ENCODE measurements at regions not wholly inside any gene's neighbourhood (a gene's known extent, or its start where the extent isn't known, plus 50 kb on each side); places are given as distances from the start of the nearest gene placed in this dataset.
A peak's percentile ranks its signal among the peaks of the same experiment; 100 is the strongest.

DNA sequence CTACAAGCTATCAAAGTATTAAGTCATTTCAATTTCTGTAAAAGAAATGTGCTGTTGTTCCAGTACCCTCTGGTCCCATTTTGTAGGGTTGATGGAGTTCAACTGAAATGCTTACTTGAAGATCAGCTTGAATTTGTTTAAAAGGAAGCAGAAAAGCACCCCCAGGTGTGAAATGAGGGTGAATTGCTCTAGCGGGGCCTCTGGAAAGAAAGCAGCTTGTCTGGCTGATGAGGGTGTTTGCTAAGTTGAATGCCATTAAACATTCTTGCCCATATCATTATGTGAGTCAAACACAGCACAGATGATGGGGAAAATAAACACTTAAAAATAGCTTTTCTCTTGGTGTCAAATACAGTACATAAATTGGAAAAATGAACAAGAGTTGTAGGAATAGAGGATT, 280.3 kb downstream of the RAB38 start:
- Mint-ChIP-seq H3K9me3 (no peaks in the 10 kb centered on the region), H3K27ac (no peak overlapping the region), H3K4me3 (no peak overlapping the region), H3K4me1 (peaks cover 9% of the 10 kb centered on the region; the same call in 2 of the 3 replicates), H3K36me3 (ENCODE audit: low read depth) (no peaks in the 10 kb centered on the region), H3K27me3 (ENCODE audit: insufficient read depth, low read depth, poor library complexity) (no peaks in the 10 kb centered on the region)
- Histone ChIP-seq H3K4me3 (no peak overlapping the region), H2AFZ (peak overlapping the region; percentile 40; the same call in 1 of the 2 replicates), H3K4me2 (no peak overlapping the region), H3K9me2 (ENCODE audit: insufficient read depth) (no peaks in the 10 kb centered on the region), H4K20me1 (replicated peaks; ENCODE audit: insufficient read depth) (no peaks in the 10 kb centered on the region), H3K27me3 (ENCODE audit: insufficient read depth) (no peaks in the 10 kb centered on the region), H3K36me3 (ENCODE audit: insufficient read depth) (no peaks in the 10 kb centered on the region), H3K79me2 (replicated peaks; ENCODE audit: insufficient read depth) (no peaks in the 10 kb centered on the region), H3F3A (replicated peaks; ENCODE audit: low read depth) (no peaks in the 10 kb centered on the region), H3K4me1 (ENCODE audit: insufficient read depth) (peaks cover 6% of the 10 kb centered on the region; the same call in 1 of the 2 replicates), H3K27ac (ENCODE audit: low read depth) (no peak overlapping the region)
- no peak for ATAC-seq
- TF ChIP-seq, protein P1, sequence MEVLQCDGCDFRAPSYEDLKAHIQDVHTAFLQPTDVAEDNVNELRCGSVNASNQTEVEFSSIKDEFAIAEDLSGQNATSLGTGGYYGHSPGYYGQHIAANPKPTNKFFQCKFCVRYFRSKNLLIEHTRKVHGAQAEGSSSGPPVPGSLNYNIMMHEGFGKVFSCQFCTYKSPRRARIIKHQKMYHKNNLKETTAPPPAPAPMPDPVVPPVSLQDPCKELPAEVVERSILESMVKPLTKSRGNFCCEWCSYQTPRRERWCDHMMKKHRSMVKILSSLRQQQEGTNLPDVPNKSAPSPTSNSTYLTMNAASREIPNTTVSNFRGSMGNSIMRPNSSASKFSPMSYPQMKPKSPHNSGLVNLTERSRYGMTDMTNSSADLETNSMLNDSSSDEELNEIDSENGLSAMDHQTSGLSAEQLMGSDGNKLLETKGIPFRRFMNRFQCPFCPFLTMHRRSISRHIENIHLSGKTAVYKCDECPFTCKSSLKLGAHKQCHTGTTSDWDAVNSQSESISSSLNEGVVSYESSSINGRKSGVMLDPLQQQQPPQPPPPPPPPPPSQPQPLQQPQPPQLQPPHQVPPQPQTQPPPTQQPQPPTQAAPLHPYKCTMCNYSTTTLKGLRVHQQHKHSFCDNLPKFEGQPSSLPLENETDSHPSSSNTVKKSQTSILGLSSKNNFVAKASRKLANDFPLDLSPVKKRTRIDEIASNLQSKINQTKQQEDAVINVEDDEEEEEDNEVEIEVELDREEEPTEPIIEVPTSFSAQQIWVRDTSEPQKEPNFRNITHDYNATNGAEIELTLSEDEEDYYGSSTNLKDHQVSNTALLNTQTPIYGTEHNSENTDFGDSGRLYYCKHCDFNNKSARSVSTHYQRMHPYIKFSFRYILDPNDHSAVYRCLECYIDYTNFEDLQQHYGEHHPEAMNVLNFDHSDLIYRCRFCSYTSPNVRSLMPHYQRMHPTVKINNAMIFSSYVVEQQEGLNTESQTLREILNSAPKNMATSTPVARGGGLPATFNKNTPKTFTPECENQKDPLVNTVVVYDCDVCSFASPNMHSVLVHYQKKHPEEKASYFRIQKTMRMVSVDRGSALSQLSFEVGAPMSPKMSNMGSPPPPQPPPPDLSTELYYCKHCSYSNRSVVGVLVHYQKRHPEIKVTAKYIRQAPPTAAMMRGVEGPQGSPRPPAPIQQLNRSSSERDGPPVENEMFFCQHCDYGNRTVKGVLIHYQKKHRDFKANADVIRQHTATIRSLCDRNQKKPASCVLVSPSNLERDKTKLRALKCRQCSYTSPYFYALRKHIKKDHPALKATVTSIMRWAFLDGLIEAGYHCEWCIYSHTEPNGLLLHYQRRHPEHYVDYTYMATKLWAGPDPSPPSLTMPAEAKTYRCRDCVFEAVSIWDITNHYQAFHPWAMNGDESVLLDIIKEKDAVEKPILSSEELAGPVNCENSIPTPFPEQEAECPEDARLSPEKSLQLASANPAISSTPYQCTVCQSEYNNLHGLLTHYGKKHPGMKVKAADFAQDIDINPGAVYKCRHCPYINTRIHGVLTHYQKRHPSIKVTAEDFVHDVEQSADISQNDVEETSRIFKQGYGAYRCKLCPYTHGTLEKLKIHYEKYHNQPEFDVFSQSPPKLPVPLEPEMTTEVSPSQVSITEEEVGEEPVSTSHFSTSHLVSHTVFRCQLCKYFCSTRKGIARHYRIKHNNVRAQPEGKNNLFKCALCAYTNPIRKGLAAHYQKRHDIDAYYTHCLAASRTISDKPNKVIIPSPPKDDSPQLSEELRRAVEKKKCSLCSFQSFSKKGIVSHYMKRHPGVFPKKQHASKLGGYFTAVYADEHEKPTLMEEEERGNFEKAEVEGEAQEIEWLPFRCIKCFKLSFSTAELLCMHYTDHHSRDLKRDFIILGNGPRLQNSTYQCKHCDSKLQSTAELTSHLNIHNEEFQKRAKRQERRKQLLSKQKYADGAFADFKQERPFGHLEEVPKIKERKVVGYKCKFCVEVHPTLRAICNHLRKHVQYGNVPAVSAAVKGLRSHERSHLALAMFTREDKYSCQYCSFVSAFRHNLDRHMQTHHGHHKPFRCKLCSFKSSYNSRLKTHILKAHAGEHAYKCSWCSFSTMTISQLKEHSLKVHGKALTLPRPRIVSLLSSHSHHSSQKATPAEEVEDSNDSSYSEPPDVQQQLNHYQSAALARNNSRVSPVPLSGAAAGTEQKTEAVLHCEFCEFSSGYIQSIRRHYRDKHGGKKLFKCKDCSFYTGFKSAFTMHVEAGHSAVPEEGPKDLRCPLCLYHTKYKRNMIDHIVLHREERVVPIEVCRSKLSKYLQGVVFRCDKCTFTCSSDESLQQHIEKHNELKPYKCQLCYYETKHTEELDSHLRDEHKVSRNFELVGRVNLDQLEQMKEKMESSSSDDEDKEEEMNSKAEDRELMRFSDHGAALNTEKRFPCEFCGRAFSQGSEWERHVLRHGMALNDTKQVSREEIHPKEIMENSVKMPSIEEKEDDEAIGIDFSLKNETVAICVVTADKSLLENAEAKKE (CRISPR knock-in tag; IDR thresholded peaks at IDR 0.05): no peak
- TF ChIP-seq EZH2phosphoT487 (IDR thresholded peaks at IDR 0.05; ENCODE audit: unreplicated experiment): no peak
- TF ChIP-seq, protein P2, sequence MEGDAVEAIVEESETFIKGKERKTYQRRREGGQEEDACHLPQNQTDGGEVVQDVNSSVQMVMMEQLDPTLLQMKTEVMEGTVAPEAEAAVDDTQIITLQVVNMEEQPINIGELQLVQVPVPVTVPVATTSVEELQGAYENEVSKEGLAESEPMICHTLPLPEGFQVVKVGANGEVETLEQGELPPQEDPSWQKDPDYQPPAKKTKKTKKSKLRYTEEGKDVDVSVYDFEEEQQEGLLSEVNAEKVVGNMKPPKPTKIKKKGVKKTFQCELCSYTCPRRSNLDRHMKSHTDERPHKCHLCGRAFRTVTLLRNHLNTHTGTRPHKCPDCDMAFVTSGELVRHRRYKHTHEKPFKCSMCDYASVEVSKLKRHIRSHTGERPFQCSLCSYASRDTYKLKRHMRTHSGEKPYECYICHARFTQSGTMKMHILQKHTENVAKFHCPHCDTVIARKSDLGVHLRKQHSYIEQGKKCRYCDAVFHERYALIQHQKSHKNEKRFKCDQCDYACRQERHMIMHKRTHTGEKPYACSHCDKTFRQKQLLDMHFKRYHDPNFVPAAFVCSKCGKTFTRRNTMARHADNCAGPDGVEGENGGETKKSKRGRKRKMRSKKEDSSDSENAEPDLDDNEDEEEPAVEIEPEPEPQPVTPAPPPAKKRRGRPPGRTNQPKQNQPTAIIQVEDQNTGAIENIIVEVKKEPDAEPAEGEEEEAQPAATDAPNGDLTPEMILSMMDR (conservative IDR thresholded peaks at IDR 0.05; ENCODE audit: low read depth in 2 of 2): no peak
- TF ChIP-seq, protein P3, sequence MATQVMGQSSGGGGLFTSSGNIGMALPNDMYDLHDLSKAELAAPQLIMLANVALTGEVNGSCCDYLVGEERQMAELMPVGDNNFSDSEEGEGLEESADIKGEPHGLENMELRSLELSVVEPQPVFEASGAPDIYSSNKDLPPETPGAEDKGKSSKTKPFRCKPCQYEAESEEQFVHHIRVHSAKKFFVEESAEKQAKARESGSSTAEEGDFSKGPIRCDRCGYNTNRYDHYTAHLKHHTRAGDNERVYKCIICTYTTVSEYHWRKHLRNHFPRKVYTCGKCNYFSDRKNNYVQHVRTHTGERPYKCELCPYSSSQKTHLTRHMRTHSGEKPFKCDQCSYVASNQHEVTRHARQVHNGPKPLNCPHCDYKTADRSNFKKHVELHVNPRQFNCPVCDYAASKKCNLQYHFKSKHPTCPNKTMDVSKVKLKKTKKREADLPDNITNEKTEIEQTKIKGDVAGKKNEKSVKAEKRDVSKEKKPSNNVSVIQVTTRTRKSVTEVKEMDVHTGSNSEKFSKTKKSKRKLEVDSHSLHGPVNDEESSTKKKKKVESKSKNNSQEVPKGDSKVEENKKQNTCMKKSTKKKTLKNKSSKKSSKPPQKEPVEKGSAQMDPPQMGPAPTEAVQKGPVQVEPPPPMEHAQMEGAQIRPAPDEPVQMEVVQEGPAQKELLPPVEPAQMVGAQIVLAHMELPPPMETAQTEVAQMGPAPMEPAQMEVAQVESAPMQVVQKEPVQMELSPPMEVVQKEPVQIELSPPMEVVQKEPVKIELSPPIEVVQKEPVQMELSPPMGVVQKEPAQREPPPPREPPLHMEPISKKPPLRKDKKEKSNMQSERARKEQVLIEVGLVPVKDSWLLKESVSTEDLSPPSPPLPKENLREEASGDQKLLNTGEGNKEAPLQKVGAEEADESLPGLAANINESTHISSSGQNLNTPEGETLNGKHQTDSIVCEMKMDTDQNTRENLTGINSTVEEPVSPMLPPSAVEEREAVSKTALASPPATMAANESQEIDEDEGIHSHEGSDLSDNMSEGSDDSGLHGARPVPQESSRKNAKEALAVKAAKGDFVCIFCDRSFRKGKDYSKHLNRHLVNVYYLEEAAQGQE (IDR thresholded peaks at IDR 0.05; ENCODE audit: unreplicated experiment): no peak
- TF ChIP-seq STAT1 (IDR thresholded peaks at IDR 0.05; ENCODE audit: unreplicated experiment): no peak
- TF ChIP-seq ZNF331 (CRISPR knock-in tag; IDR thresholded peaks at IDR 0.05; ENCODE audit: low read depth): no peak
- TF ChIP-seq NANOG (IDR thresholded peaks at IDR 0.05; ENCODE audit: borderline replicate concordance): no peak
- no peak for TF ChIP-seq ZNF114 (CRISPR knock-in tag; IDR thresholded peaks at IDR 0.05)
- TF ChIP-seq, protein P4, sequence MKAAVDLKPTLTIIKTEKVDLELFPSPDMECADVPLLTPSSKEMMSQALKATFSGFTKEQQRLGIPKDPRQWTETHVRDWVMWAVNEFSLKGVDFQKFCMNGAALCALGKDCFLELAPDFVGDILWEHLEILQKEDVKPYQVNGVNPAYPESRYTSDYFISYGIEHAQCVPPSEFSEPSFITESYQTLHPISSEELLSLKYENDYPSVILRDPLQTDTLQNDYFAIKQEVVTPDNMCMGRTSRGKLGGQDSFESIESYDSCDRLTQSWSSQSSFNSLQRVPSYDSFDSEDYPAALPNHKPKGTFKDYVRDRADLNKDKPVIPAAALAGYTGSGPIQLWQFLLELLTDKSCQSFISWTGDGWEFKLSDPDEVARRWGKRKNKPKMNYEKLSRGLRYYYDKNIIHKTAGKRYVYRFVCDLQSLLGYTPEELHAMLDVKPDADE (IDR thresholded peaks at IDR 0.05): no peak
- TF ChIP-seq CREB1 (CRISPR knock-in tag; IDR thresholded peaks at IDR 0.05; ENCODE audit: low read depth): no peak
- TF ChIP-seq JUNB (IDR thresholded peaks at IDR 0.05; ENCODE audit: unreplicated experiment): no peak
- no peak for DNase-seq (ENCODE audit: low spot score)

Data from GM23338 (cell line).